HG03095 (cell line): ENCODE measurements at regions not wholly inside any gene's neighbourhood (a gene's known extent, or its start where the extent isn't known, plus 50 kb on each side); places are given as distances from the start of the nearest gene placed in this dataset.

Source experiments
- ATAC-seq: cut with Tn5 transposase; IDR thresholded peaks from one replicate; pipeline ENCODE4 v1.9.1; 2021; ENCODE audit warnings: moderate library complexity; ENCODE audit not compliant: unreplicated experiment

DNA sequence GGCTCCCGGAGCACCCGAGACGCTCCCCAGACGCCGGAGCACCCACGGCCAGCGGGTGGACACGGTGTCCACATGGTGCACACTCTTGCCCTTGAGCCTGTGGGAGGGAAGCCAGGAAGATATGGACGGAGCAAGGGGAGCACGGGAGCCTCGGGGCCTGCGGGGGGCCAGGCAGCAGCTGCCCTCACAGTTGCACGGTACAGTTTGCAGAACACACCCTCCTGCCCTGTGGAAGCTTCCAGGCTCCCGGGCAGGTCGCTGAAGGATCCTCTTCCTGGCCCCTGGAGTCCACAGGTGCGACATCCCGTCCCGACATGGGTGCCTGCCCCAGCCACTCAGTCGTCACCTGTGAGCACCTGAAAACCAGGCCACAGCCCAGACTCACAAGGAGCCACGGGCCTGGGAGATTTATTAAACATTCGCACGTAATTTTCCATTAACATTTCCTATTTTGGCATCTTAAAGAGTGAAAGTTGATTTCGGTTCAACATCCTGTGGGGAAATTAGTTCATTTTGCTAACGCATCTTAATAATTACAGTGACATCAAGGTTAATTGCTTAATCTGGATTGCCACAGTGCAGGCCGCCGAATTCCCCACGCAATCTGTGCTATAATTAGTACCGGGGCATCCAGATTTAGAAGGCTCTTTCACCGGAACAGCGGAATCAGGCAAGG lies 253.3 kb downstream of the BRD1 start:
- no peak for ATAC-seq

DNA sequence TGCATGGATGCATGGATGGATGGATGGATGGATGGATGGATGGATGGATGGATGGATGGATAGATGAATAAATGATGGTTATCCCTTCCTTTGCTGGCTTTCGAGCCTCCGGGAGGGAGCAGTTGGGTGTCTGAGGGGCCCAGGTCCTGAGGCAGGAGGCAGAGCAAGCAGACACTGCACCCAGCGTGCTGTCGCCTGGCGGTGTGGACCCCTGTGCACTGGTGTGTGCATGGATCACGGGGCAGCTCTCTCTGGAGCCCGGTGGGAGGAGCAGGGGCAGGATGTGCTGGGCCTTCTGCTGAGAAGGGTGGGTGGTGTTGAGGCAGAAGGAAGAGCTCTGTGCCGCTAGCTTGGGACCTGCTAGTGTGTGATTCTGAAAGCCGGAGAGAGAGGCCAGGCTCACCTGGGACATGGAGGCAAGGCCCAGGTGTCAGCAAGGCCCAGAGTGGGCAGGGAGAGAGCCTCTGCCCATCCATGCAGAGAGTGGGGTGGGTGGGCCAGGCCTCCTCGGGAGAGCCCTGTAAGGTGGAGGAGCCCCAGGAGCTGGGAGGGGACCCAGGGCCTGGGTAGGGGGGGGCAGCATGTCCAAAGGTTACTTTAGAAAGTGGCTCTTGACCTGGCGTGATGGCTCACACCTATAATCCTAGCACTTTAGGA lies 254.4 kb downstream of the BRD1 start:
- no peak for ATAC-seq

DNA sequence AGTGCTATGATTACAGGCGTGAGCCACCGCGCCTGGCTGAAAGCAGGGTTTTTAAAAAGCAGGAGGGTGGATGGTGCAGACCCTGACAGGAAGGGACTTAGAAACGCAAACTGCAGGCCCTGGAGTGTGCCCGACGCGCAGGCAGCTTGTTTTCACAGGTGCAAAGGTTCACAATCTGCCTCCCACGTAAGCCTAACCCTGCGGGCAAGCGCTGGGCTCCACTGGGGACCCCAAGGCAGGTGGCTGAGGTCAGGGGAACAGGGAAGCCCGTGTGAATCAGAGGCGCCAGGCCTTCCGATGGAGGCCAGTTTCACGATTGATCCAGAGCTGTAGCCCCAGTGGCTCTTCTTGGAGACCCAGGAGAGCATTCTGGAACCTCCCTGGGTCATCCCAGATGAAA lies 256.3 kb downstream of the BRD1 start:
- ATAC-seq = no peak

DNA sequence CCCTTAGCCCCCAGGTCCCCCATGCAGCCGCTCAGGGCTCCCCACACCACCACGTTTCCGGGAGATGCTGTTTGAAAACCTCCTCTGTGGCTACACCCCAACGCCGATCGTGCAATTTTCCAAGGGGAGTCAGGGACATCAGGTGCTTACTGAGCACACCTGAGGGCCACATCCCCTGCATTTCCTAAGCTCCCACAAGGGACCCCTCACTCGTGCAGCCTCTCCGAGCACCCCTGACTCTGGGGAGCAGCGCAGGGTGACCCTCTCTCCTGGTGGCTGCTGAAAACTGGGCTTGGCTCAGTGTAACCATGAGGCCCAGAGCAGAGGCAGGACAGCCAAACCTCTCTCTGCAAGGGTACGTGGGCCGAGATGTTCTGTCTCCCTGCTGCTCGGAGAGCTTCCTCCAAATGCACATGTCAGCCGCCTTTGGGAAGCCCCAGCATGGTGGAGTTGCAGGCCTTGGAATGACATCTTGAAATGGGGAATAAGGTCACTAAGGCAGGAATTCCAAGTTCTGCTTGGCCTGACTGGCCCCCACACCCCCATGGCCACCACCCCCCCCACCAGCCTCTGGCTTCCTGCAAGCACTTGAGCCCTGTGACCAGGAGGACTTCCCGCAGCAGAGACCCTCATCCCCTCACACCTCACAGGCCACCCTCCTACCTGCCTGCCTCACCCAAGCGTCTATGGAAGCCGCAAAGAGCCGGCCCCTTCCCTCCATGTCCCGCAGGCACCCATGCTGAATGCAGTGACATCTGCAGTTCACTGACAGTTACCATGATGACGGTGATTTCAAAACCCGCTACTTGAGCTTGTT lies 257.4 kb downstream of the BRD1 start:
- ATAC-seq = no peak

DNA sequence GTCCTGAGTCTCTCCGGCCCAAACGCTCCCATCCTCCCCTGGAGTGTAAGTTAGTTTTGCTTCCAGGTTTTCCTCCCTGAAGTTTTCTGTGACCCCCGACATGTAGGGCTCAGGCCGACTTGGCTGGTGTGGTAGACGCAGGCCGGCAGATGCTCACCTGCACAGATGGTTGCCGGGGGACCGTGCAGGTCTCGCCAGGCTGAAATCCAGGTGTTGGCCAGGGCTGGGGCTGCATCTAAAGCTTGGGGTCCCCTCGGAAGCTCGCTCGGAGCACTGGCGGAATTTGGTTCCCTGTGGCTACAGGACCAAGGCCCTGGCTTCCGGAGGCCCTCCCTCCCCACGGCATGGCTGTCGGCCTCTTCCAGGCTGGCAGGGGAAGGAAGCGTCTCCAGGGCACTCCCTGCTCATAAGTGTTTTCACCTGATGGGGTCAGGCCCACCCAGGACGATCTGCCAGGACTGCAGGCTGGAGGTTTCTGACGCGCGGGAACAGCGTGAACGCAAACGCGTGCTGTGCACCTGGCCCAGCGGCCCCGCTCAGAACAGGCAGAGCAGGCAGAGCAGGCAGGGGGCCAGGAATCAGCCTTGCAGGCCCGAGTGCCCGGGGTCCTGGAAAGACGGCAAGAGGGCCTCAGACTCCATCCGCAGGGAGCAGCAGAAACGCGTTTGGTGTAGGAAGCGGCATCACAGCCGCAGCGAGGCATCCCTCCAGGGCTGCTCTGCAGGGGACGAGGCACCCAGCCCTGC lies 258.2 kb downstream of the BRD1 start:
- ATAC-seq = no peak

DNA sequence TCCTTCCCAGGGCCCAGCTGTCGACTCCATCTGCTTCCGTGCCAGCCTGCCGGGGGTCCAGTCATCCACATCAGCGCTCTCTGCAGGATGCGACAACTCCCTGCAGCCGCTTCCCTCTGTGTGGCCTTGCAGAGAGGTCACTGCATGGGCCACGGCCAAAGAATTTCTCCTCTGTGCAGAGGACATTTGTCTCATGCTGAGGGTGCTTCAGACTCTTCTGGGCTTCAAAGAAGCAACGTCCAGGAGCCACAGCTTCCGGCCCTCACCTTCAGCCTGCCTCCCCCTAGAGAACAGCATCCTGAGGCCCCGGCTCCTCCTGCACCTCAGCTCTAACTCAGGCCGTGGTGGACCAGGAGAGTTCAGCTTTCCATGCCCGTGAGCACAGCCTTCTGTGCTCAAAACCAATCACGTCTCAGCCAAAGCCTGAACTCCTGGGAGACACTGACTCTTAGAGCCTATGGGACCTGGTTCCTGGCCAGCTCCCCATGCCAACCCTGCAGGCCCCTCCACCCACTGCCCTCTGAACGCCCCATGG lies 258.9 kb downstream of the BRD1 start:
- no peak for ATAC-seq

DNA sequence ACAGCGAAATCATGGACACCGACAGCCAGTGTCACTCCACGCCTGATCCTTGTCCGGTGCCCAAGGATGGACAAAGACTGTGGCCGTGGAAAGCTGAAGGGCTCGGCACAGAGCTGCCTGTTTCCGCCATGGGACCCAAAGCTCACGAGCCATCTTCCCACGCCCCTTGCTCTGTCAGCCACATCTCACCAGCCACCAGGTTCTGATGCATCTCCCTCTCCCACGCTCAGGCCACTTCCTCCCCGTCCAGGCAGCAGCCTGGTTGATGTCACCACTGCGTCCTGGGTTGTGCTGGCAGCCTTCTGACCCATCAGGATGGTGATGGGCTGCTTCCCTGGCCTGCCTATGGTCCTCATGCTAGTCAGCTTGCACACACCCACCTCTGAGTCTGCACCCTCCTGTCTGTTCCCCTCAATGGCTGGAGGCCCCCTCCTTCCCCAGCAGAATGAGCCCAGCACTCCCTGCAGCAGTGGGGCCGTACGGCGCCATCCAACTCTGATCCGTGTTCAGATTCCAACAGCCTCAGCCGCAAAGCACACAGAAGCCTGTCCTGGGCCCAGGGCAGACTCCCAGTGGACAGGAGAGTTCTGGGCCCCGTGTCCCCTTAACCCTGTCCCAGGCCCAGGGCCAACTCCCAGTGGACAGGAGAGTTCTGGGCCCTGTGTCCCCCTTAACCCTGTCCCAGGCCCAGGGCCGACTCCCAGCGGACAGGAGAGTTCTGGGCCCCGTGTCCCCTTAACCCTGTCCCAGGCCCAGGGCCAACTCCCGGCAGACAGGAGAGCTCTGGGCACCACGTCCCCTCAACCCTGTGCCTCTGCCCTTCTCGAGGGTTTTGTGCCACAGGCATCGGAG lies 259.5 kb downstream of the BRD1 start:
- ATAC-seq = no peak

DNA sequence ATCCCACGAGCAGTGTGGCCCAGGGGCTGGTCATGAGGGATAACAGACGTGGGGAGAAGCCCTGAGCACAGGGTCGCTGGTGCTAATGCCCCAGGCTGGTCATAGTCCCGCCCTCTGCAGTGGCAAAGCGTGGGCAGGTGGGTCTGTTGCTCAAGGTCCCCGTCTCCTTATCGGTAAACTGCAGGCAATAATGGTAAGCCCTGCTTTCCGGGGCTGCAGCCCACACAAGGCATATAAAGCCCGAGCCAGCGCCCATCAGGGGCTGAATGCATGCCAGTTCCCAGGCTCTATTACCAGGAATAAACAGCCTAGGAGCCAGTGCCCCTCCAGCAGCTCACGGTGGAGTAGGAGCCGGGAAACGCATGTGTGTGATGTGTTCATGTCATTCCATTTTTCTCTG lies 261.0 kb downstream of the BRD1 start:
- no peak for ATAC-seq

DNA sequence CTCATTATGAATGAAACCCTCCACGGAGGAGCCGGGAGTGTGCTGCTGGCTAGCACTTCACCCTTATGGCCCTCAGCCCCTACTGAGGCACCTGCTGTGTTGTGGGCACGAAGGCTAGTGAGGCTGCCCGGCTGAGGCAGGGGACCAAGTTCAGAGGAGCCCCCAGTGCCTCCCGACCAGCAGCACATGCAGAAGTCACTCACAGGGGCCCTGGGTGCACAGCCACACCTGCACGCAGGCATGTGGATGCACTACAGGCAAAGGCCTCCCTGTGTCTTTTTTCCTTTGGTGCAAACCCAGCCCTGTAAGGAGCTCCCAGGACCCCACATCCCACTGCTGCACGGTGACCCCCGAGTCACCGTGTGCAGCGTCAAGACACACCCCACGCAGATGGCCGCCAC lies 261.5 kb downstream of the BRD1 start:
- ATAC-seq = no peak

DNA sequence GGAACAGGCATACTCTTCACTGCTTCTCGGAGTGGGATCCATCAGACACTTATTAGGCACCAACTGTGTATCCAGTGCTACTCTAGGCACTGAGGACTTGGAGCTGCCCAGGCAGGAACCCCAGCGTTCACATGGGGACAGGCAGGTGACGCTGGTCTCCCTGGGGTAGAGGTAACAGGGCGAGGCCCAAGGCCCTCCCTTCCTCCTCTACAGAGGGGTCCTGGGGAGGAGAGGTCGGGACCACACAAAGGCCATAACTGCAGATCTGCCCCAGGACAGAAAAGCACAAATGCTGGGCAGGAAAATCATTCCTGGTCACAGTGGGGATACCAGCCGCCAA lies 262.2 kb downstream of the BRD1 start:
- no peak for ATAC-seq

DNA sequence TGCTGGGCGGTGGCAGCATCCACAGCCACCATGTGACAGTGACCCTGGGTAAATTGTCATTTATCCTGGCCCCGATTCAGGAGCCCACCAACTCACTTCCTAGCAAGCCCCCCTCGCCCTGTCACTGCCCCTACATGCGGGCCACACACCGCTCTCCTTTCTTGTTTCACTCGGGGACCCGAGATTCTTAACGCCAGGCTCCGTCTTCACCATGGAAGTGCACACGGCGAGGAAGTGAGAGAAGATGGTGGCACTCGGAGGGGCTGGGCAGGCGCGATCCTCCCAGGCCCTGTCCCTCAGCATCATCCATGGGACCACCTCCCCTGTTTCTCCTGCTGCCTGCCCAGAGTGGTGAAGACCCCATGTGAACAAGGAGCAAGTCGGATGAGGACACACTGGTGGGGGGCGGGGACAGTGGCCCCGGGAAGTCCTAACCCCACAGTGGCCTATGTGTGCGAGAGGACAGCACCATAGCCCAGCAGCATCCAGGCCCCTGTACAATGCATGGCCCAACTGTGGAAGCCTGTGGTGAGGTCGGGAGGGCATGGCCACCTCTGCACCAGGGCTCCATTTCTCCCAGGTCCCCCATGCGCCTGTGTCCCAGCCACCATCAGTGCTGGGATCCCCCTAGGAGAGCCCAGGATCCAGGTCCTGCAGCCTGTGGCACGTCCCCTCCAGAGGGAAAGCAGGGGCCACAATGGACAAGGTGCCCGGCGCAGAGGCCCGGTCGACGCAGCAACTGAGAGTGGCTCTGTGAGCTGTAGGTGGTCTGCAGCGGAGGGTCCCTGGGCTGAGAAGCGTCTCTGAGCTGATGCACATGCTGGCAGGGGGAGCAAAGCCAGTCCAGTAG lies 262.8 kb downstream of the BRD1 start:
- no peak for ATAC-seq

DNA sequence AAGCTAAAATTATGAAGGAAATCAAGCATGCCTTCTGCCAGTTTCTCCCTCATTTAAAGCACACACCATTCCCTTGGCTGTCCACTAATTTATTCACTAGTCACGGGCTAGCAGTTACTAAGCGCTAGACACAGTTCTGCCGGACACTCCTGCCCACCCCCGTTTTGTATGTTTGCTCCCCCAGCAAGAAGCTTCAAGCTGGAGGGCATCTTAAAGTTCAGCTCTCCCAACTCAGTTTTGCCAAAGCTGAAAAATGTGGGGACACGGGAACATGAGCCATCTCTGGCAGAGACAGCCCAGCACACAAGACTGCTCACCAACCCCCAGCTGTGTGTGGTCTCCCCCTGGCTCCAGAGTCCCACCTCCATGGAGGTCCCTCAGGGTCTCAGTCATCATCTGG lies 263.6 kb downstream of the BRD1 start:
- ATAC-seq = no peak

DNA sequence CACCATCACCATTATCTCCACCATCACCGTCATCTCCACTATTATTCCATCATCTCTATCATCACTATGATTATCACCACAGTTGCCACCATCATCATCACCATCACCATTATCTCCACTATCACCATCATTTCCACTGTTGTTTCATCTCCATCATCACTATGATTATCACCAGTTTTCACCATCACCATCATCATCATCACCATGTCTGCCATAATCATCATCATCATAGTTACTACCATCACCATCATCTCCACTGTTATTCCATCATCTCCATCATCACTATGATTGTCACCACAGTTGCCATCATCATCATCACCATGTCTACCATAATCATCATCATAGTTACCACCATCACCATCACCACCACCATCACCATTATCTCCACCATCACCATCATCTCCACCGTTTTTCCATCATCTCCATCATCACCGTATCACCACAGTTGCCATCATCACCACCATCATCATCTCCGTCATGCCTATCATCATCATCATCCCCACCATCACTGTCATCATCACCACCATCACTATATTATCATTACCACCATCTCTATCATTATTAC lies 264.9 kb downstream of the BRD1 start:
- no peak for ATAC-seq

DNA sequence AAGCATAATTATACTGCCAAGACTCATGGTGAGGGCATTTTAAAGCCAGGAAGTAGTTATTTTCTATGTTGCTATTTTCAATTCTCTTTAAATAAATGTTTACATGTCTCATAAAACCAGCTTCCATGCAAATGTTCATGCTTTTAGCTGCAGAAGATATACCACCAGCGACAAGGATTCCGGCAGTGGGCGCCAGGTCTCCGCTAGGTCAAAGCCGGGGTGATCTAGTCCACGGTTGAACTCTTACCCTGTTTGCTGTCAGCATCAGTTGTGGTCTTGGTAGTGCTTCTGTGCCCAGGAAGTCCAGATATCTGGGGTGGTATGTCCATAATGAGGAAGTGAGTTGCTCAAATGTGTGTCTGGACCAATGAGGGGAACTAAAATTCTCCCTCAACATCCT lies 265.7 kb downstream of the BRD1 start:
- ATAC-seq = no peak

DNA sequence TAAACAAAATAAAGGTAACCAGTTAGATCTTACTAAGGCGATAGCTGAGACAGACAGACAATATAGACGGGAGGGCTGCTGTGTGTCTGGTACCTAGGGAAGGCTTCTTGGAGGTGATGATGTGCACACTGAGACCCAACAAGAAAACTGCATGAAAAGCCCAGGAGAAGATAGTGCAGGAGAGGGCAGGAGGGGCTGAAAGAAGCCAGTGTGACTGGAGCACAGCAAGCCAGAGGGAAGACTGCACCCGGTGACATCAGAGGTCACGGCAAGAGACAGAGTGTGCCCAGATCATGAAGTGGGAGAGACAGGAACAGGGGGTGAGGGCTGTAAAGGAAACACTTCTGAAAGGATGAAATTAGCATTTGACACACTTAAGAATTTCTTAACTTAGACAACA lies 266.3 kb downstream of the BRD1 start:
- ATAC-seq = no peak

DNA sequence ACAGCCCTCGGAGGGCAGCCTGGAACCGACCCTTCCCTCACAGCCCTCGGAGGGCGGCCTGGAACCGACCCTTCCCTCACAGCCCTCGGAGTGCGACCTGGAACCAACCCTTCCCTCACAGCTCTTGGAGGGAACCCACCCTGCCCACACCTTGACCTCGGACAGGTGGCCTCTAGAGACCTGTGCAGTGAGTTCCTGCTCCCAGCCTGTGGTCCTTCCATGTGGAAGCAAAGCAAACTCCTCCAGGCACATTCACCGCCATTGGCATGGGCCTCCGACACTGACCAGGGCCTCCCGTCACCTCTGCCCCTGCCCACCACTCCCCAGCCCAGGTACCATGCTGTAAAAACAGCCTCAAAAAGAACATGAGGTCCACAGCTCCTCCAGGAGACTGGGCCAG lies 272.1 kb downstream of the BRD1 start:
- no peak for ATAC-seq

DNA sequence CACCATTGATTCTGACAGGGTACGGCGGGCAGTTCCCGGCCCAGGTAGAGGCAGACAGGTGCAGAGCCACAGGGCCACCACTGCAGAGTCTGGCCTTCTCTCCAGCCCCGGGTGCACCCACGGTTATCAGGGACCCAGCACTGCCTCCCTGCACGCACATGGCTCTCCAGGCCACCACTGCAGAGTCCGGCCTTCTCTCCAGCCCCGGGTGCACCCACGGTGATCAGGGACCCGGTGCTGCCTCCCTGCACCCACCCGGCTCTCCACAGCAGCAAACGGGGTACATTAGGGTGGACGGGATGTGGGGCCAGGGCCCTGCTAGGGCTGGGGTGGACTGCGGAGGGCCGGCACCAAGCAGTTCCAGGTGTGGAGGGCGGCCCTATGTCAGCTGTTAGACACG lies 272.9 kb downstream of the BRD1 start:
- ATAC-seq = no peak

DNA sequence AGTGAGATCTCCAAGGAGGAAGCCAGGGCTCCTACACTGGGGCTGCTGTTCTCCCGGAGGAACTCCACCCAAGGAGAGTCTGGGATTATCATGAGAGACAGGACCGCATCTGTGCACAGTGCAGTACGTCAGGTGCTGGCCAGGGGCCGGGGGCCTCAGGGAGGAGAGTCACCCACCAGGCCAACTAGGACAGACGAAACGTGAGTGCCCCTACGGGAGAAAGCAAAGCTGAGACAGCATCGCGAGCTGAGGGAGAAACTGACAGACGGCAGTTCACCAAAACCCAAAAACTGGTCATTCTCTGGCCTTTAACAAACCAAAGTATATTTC lies 273.4 kb downstream of the BRD1 start:
- ATAC-seq = no peak
